Astrocyte (in vitro differentiated cells and primary cell): ENCODE measurements at regions not wholly inside any gene's neighbourhood (a gene's known extent, or its start where the extent isn't known, plus 50 kb on each side); places are given as distances from the start of the nearest gene placed in this dataset.

Source experiments
- CTCF ChIP-seq: IDR thresholded peaks from 2 replicates; pipeline ENCODE4 v1.5.1; 2011; ENCODE audit warnings: low read depth, mild to moderate bottlenecking, inconsistent platforms, low read length, moderate library complexity; ENCODE audit not compliant: insufficient read depth
- EZH2 ChIP-seq: IDR thresholded peaks from 2 replicates; pipeline ENCODE4 v1.6.1; 2012; ENCODE audit warnings: mild to moderate bottlenecking, low read length, inconsistent platforms; ENCODE audit not compliant: insufficient read depth

DNA sequence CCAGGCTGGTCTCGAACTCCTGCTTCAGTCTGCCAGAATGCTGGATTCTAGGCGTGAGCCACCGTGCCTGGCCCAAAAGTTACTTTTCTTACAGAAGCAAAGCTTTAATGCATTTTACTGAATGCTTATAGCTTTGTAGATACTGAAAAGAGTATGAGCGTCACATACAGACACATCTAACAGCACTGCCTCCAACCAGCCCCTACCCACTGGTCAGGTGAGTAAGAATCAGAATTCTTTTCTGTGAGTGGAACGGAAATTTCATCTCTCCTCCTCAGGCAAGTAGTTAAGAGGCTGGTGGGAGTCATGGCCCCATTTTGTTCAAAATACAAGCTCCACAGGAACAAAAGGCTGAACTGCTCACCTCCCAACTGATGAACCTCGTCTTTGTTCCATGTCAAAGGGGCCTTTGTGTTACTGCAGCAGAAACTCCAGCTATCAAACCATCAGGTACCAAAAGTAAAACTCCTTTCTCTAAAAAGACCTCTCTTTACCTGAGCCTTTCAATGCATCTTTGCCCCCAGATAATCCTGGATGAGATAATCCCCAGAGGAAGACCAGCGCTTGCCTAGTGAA lies 92.4 kb upstream of the RPH3AL start:
- no peak for TF ChIP-seq CTCF
- TF ChIP-seq EZH2: no peak
